Stimulated activated CD8-positive, alpha-beta memory T cell treated with anti-CD3 and anti-CD28 coated beads, Interleukin-12 subunit alpha, Interleukin-12 subunit beta, amount 100 ng/mL, for 1 hour (primary cell): ENCODE measurements at regions not wholly inside any gene's neighbourhood (a gene's known extent, or its start where the extent isn't known, plus 50 kb on each side); places are given as distances from the start of the nearest gene placed in this dataset.
"Not testable (repeated sequence)": the region's sequence is repeated elsewhere in the genome, so short reads cannot be mapped to it uniquely, and the experiment has no call there.

Experiments used
- DNase-seq: peaks from one replicate; pipeline ENCODE4 v3.0.0-alpha.2; 2020; ENCODE audit warnings: low read depth

DNA sequence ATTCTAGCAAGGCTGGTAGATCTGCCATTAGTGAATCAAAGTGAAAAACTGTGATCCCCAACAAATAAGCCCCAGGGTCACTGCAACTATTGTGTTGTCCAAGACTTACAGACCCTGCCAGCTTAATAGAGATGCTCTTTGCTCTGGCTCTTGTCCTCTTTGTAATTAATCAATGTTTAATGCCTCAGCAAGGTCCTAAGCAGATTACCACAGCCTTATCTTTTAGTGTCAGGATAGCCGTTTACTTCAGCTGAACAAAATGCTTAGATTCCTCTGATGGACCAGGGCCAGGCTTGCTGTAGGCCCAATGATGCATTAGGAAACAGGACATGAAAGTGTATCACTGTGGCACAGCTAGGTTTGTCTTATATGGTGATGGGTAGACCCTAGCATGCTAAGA is 353.3 kb downstream of the HACE1 start:
- DNase-seq = no peak

GRCh38 chr6:104505838-104506237 is 353.9 kb downstream of the HACE1 start:
- no peak for DNase-seq

GRCh38 chr6:104500265-104500664 is 359.5 kb downstream of the HACE1 start:
- no peak for DNase-seq

- DNase-seq = no peak
Measured at GRCh38 chr6:104486035-104486434, 373.7 kb downstream of the HACE1 start.

GRCh38 chr6:104484626-104485025 is 375.1 kb downstream of the HACE1 start:
- no peak for DNase-seq

GRCh38 chr6:104484191-104484590 is 375.5 kb downstream of the HACE1 start:
- no peak for DNase-seq

DNA sequence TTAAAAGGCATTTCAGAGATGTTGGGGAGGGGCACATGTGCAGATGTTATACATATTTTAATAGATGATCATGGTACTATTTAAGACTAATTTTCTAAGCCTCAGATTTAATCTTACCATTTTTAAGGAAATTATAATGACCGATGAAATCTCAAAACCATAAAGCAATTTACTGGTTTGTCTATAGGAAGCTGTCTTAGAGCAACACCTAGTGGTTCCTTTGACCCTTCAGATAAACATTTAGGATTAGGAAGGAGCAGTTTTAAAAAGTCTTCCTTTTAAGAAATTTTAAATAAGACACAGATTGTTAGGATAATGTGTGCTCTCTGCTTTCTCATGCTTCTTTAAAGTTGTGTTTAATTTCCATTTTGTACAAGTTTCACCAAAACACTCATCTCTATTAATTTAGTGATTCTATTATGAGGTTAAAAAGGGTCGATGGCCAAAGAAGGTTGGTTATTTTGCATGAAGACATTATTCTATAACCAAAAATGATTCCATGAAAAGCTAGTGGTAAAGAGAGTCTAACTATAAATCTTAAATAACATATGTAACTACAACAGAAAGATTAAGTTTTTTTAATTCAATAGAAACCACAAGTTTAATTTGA is 376.4 kb downstream of the HACE1 start:
- DNase-seq = no peak

GRCh38 chr6:104477569-104477968 is 382.1 kb downstream of the HACE1 start:
- DNase-seq = no peak

GRCh38 chr6:104473021-104473429 is 386.7 kb downstream of the HACE1 start:
- no peak for DNase-seq

GRCh38 chr6:104472021-104472901 is 387.5 kb downstream of the HACE1 start:
- DNase-seq = no peak

GRCh38 chr6:104466306-104466705 is 393.4 kb downstream of the HACE1 start:
- no peak for DNase-seq

DNA sequence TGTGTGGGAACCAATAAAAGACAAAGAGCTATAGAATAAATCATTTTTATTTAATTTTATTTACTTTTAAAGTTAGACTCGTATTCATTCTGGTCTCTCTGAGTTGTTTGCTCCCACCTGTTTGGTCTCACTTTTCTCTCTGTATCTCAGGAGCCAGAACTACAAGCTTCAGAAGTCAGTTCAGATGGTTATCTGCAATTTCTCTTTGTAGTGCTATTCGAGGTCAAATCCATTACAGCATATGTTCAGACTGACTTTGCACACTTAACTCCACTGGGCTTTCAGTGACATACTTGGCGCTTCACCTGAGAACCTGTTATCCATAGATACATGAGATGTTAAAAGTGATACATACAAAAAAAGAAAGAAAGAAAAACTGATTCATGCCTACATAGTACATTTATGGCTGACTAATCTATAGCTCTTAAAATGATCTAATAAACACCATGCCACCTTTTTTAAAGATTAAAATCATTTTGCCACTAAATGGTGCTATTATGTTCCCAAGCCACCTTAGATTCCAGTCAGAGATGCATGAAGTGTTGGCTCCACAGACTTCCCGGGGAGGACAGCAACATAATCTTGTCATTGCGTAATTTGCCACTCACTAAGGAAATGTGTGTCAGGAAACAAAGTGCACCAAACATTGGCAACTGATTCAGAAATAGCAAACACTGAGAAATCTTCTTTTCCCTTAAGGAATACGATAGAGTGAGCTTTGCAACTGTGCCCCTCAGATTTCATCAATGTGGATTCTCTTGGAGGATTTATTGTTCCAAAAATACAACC is 396.7 kb downstream of the HACE1 start:
- no peak for DNase-seq

GRCh38 chr6:104460738-104461483 is 398.8 kb downstream of the HACE1 start:
- no peak for DNase-seq

DNA sequence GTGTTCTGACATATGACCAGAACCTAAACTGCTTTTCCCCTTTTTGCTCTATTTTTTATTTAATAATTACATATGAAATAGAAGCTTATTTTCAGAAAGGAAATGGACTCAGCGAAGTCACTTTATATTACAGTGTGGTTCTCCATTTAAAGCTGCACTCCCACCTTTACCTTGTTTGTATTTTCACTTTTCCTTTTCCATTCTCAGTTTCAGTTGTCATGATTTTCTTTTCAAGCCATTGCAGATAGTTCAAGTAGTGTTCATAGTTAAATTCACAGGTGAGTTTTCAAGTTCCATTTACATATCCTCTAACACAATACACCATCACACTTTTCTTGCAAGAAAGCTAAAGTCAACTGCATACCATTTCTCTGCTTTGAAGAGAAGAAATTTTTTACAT is 400.2 kb downstream of the HACE1 start:
- DNase-seq = no peak

GRCh38 chr6:104449918-104450317 is 409.8 kb downstream of the HACE1 start:
- no peak for DNase-seq

GRCh38 chr6:104446101-104447080 is 413.3 kb downstream of the HACE1 start:
- DNase-seq = not testable (repeated sequence)

- DNase-seq = no peak
Measured at GRCh38 chr6:104434519-104434918, 425.2 kb downstream of the HACE1 start.

DNA sequence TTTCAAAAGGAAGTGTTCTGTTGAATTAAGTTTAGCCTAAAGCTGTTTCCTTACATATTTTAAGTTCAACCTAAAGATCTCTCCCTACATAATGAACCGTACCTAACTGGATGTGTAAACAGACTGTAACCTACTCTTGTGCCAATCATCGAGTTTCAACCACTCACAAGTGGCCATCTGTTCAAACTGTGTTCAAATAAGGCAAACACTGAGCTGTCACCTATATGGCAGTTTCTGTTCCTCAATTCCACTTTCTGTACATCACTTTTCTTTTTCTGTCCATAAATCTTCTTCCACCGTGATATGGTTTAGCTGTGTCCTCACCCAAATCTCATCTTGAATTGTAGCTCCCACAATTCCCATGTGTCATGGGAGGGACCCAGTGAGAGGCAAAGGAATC is 428.6 kb downstream of the HACE1 start:
- no peak for DNase-seq

DNA sequence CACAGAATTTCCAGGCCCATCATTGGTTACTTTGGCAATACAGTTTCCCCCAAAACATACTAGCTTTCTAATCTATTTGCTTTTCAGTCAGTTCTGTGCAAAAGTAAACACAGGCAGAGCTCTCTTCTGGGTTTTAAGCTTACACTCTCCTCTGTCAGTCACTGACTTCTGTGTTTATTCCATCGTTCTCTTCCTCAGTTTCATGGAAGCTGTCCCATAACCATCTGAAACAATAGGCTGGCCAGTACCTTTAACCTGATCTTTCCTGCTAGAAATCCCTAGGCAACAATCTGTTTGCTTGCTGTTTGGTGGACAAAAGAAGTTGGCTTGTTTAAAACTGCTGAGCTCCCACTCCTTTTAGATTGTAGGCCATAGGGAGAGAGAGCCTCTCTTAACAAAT is 431.5 kb downstream of the HACE1 start:
- DNase-seq = no peak

DNA sequence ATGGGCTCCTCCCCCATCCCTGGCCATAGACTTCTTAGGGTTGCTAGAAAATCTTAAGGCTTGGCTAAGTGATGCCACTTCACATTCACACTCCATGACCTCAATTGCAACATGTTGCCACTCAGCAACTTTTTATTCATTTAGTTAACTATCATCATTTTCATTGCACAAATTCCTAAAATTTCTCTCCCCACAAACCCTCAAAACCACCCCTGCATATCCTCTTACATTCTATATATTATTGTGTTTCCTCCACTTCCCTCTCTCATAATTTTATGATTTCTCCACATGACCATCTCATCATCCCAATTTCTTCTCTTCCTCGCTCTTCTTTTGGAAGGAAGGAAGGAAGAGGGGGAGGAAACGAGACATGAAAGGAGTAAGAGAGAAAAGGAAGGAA is 436.0 kb downstream of the HACE1 start:
- no peak for DNase-seq

- no peak for DNase-seq
Measured at GRCh38 chr6:104421650-104422049, 438.1 kb downstream of the HACE1 start.
